ENCODE measurements at regions not wholly inside any gene's neighbourhood (a gene's known extent, or its start where the extent isn't known, plus 50 kb on each side); places are given as distances from the start of the nearest gene placed in this dataset.

DNA sequence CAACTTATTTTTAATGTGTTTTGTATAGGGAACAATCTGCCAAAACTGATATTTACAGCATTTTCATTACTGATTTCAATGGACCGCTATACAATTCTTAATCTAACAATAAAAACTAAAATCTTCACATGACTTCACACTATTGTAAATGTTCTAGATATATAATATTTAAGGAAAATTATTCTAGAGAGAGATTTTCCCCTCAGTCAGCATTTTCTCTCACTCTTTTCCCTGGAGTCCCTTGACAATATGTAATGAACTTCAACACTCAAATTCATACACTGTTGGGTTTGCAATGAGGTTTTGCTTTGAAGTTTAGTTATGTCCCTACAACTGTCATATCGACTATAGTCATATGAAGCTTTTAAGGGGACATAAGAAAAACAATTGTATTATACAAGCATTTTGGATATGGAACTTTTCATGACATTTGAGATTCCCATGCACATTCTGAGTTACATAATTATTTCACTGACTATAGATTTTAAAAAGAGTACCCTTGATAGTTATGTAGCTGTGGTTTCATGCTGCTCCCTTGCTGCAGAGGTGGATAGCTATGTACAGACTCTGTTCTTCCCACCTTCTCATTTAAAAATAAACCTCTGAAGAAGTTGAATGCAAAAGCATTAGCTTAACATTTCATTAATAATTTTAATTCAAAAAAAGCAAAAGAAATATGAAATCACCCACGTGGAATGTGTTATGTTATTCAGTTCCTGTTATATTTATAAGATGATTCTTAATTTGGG lies 338.5 kb downstream of the AKAIN1 start (continued):
- TF ChIP-seq REST (IDR thresholded peaks at IDR 0.05; ENCODE audit: borderline replicate concordance): no peak

DNA sequence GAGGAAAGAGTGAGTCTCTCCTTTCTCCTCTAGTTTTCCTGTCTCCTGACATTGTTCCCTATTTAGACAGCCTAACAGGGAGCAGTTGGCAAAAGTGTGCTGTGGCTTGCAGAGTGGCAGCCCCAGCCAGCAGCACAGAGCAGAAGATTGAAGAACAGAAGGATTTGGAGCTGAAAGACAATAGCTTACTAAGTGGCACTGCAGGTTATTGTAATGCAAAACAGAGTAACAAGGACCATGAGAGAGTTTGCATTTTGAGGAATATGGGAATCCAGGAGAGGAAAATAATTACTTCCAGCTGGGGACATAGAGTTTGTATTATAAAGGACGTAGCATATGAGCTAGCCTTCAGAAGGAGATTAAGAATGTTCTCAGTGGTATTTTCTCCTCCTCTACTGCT lies 342.4 kb downstream of the AKAIN1 start:
- Histone ChIP-seq H3K79me2 (replicated peaks; ENCODE audit: insufficient read depth, low read length) (no peaks in the 10 kb centered on the region), H3K9me2 (ENCODE audit: insufficient read depth, low read length) (no peaks in the 10 kb centered on the region), H3K4me2 (ENCODE audit: low read length) (no peak overlapping the region), H3K9me3 (ENCODE audit: low read length) (no peaks in the 10 kb centered on the region), H3K9ac (ENCODE audit: low read length) (no peak overlapping the region), H4K20me1 (ENCODE audit: insufficient read depth) (no peaks in the 10 kb centered on the region), H3K27ac (ENCODE audit: low read length) (no peak overlapping the region), H3K4me3 (ENCODE audit: low read length) (no peak overlapping the region), H2AFZ (ENCODE audit: low read depth, low read length) (no peak overlapping the region), H3K36me3 (ENCODE audit: insufficient read depth, low read length) (no peaks in the 10 kb centered on the region), H3K27me3 (ENCODE audit: insufficient read depth, low read depth, low read length) (no peaks in the 10 kb centered on the region), H3F3A (ENCODE audit: insufficient read depth, low read length, poor library complexity, severe bottlenecking) (no peaks in the 10 kb centered on the region)
- no peak for TF ChIP-seq SMC3 (conservative IDR thresholded peaks at IDR 0.05; ENCODE audit: poor library complexity)
- TF ChIP-seq RAD21 (conservative IDR thresholded peaks at IDR 0.05): no peak
- TF ChIP-seq TAF1 (IDR thresholded peaks at IDR 0.05; ENCODE audit: low read depth): no peak
- TF ChIP-seq EZH2 (IDR thresholded peaks at IDR 0.05; ENCODE audit: borderline replicate concordance, insufficient read depth, low read length, poor library complexity, severe bottlenecking): no peak
- TF ChIP-seq POLR2AphosphoS5 (IDR thresholded peaks at IDR 0.05): no peak
- no peak for TF ChIP-seq REST (IDR thresholded peaks at IDR 0.05; ENCODE audit: borderline replicate concordance)
- TF ChIP-seq MXI1 (conservative IDR thresholded peaks at IDR 0.05; ENCODE audit: poor library complexity, severe bottlenecking): no peak
- TF ChIP-seq CTCF (IDR thresholded peaks at IDR 0.05; ENCODE audit: poor library complexity, severe bottlenecking): no peak
- TF ChIP-seq EP300 (conservative IDR thresholded peaks at IDR 0.05; ENCODE audit: poor library complexity, severe bottlenecking): no peak

Data from neural cell (in vitro differentiated cells).